SK-N-SH (cell line): ENCODE measurements at regions not wholly inside any gene's neighbourhood (a gene's known extent, or its start where the extent isn't known, plus 50 kb on each side); places are given as distances from the start of the nearest gene placed in this dataset.

ENCODE experiments used
- CTCF ChIA-PET: fragments of 300-600, 350-600 bp; formaldehyde crosslinking; extraction: SDS; loops from one replicate; lab custom pipeline; 2021; lab: Yijun Ruan, JAX
- POLR2A ChIA-PET: fragments of 350-600 bp; sonication (Branson Sonifier 250); formaldehyde crosslinking; extraction: SDS; loops from one replicate; lab custom pipeline; 2020; ENCODE audit warnings: antibody characterized with exemption, inconsistent platforms; lab: Yijun Ruan, JAX
- DNase-seq: peaks from one replicate; pipeline ENCODE4 v3.0.0; 2012
- H2AFZ ChIP-seq: fragments of 200-600 bp; sonication (generic); 2 replicates; pipeline ENCODE4 v1.8.1; 2016; ENCODE audit warnings: antibody characterized with exemption, mild to moderate bottlenecking, low read depth
- H3F3A ChIP-seq: fragments of 200-600 bp; sonication (generic); replicated peaks from 2 replicates; pipeline ENCODE3; 2016; ENCODE audit warnings: antibody characterized with exemption, mild to moderate bottlenecking; ENCODE audit not compliant: insufficient read depth
- H3K27ac ChIP-seq, 2 experiments: fragments of 200-500 bp in 1 of 2; fragments of 200-600 bp in 1 of 2; sonication (Bioruptor generic) in 1 of 2; sonication (generic), shearing (Covaris generic) in 1 of 2; 2 replicates each; pipeline versions ENCODE4 v1.5.1 to v1.6.1; 2014 to 2016; ENCODE audit warnings: low read depth in 2 of 2, inconsistent platforms in 1 of 2, low read length in 1 of 2, mild to moderate bottlenecking in 1 of 2, mixed read lengths in 1 of 2
- H3K27me3 ChIP-seq: fragments of 200-600 bp; sonication (generic), shearing (Covaris generic); 2 replicates; pipeline ENCODE4 v1.6.1; 2016; ENCODE audit warnings: mixed run types; ENCODE audit not compliant: insufficient read depth
- H3K36me3 ChIP-seq, 2 experiments: fragments of 200-500 bp in 1 of 2; fragments of 200-600 bp in 1 of 2; sonication (Bioruptor generic) in 1 of 2; sonication (generic) in 1 of 2; replicated peaks in 1 of 2; 2 replicates each; pipeline versions ENCODE3 to v1.5.1; 2014 to 2016; ENCODE audit warnings: low read length in 1 of 2, mild to moderate bottlenecking in 1 of 2; ENCODE audit not compliant: insufficient read depth in 2 of 2, control insufficient read depth in 1 of 2
- H3K4me1 ChIP-seq, 2 experiments: fragments of 200-500 bp in 1 of 2; fragments of 200-600 bp in 1 of 2; sonication (Bioruptor generic) in 1 of 2; sonication (generic), shearing (Covaris generic) in 1 of 2; 2 replicates each; pipeline versions ENCODE4 v1.5.1 to v1.6.1; 2014 to 2016; ENCODE audit warnings: low read depth in 1 of 2, low read length in 1 of 2, mixed run types in 1 of 2; ENCODE audit not compliant: insufficient read depth in 2 of 2, control insufficient read depth in 1 of 2
- H3K4me2 ChIP-seq: fragments of 200-600 bp; sonication (generic), shearing (Covaris generic); 2 replicates; pipeline ENCODE4 v1.6.1; 2017; ENCODE audit warnings: mixed run types
- H3K4me3 ChIP-seq, 2 experiments: fragments of 200-500 bp in 1 of 2; fragments of 200-600 bp in 1 of 2; sonication (Bioruptor generic) in 1 of 2; sonication (generic), shearing (Covaris generic) in 1 of 2; 2 replicates each; pipeline versions ENCODE4 v1.5.1 to v1.8.1; 2014 to 2016; ENCODE audit warnings: low read depth in 2 of 2, inconsistent platforms in 1 of 2, low read length in 1 of 2, mild to moderate bottlenecking in 1 of 2, mixed read lengths in 1 of 2, moderate library complexity in 1 of 2
- H3K79me2 ChIP-seq: fragments of 200-600 bp; sonication (generic); 2 replicates; pipeline ENCODE4 v1.8.1; 2017; ENCODE audit warnings: mild to moderate bottlenecking; ENCODE audit not compliant: insufficient read depth
- H3K9ac ChIP-seq: fragments of 200-600 bp; sonication (generic); 2 replicates; pipeline ENCODE4 v1.6.1; 2017; ENCODE audit warnings: mixed run types
- H3K9me2 ChIP-seq: fragments of 200-600 bp; sonication (generic); 2 replicates; pipeline ENCODE4 v1.6.1; 2017; ENCODE audit warnings: mixed run types
- H3K9me3 ChIP-seq: fragments of 200-600 bp; sonication (generic); 2 replicates; pipeline ENCODE4 v1.6.1; 2017; ENCODE audit warnings: mixed run types, mild to moderate bottlenecking, moderate library complexity
- H4K20me1 ChIP-seq: fragments of 200-600 bp; sonication (generic); 2 replicates; pipeline ENCODE4 v1.6.1; 2017; ENCODE audit warnings: mild to moderate bottlenecking, mixed run types; ENCODE audit not compliant: insufficient read depth
- ELF1 ChIP-seq: IDR thresholded peaks from 2 replicates; pipeline ENCODE4 v1.4.0; 2012
- EP300 ChIP-seq, 2 experiments: IDR thresholded peaks; 2 replicates each; pipeline versions ENCODE4 v1.4.0 to v1.6.1; 2012; ENCODE audit warnings: borderline replicate concordance in 1 of 2, low read depth in 1 of 2, low read length in 1 of 2
- FOSL2 ChIP-seq: IDR thresholded peaks from 2 replicates; pipeline ENCODE4 v1.4.0; 2012; ENCODE audit warnings: low read depth, mild to moderate bottlenecking, moderate library complexity, borderline replicate concordance
- FOXJ3 ChIP-seq: sonication (generic); formaldehyde crosslinking; IDR thresholded peaks from 2 replicates; pipeline ENCODE4 v1.5.1; 2020; ENCODE audit warnings: mild to moderate bottlenecking, missing genetic modification reagents
- GATA2 ChIP-seq: sonication (generic); formaldehyde crosslinking; IDR thresholded peaks from 2 replicates; pipeline ENCODE4 v1.5.0; 2020; ENCODE audit warnings: mild to moderate bottlenecking, missing genetic modification reagents
- MEF2A ChIP-seq: IDR thresholded peaks from 2 replicates; pipeline ENCODE4 v1.4.0; 2012; ENCODE audit warnings: low read depth, borderline replicate concordance
- NFIC ChIP-seq: IDR thresholded peaks from 2 replicates; pipeline ENCODE4 v1.4.0; 2012; ENCODE audit warnings: borderline replicate concordance
- RFX5 ChIP-seq: IDR thresholded peaks from 2 replicates; pipeline ENCODE4 v1.6.1; 2012; ENCODE audit warnings: mild to moderate bottlenecking, improper control_type of control experiment, low read length
- RXRA ChIP-seq: IDR thresholded peaks from 2 replicates; pipeline ENCODE4 v1.4.0; 2012; ENCODE audit warnings: low read depth, mild to moderate bottlenecking, borderline replicate concordance
- TCF12 ChIP-seq: IDR thresholded peaks from 2 replicates; pipeline ENCODE4 v1.4.0; 2012
- WGBS: methylation state at CpG from one replicate; pipeline ENCODE4 v1.1.6; 2017; ENCODE audit warnings: low lambda C conversion rate; 5-methylcytosine and 5-hydroxymethylcytosine counted together
- TF ChIP-seq, protein P1 (sequence below): IDR thresholded peaks from 2 replicates; pipeline ENCODE4; 2012
- TF ChIP-seq, protein P2 (sequence below): IDR thresholded peaks from 2 replicates; pipeline ENCODE4 v1.4.0; 2012; ENCODE audit warnings: low read depth, borderline replicate concordance
- TF ChIP-seq, protein P3 (sequence below): IDR thresholded peaks from 2 replicates; pipeline ENCODE4 v1.4.0; 2012; ENCODE audit warnings: low read depth

DNA sequence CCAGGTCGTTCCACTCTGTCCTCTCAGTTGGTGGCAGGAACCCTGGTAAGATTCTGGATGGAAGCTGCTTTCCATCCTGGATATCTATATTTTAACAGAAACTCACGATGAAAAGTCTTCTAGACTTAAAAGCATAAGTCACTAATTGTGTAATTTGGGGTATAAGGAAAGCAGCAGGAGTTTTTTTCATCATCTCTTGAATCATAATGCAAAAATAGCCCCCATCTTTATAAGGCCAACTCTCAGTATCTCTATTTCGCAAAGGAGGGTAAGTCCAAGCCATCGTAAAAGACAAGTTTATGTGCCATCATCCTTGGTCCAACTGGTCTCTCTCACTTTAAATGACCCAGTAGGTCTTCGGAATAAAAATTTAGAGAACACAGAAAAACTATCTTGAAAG is 95.1 kb downstream of the FAM50B start:
- DNase-seq = no peak
- CTCF ChIA-PET = interaction anchor here (1.2 to 1.6 kb wide), 2 partner anchors 47 to 64 kb away, joined by 3 to 4 read pairs; no protein-coding TSS in a partner anchor
- H3F3A ChIP-seq = no peaks in the 10 kb centered on the region
- H3K27ac ChIP-seq = no peak overlapping the region
- 86% methylated on average over 5 of the region's 5 CpGs for WGBS
- no peaks in the 10 kb centered on the region for H3K27me3 ChIP-seq
- no peaks in the 10 kb centered on the region for H4K20me1 ChIP-seq
- H3K9ac ChIP-seq = no peak overlapping the region
- no peak overlapping the region for H3K4me3 ChIP-seq
- H3K4me1 ChIP-seq = peaks cover 2 to 4% of the 10 kb centered on the region in 2 experiments; a peak in 1 of 4 replicates
- H3K4me2 ChIP-seq = no peak overlapping the region
- no peaks in the 10 kb centered on the region for H3K36me3 ChIP-seq
- TF ChIP-seq TCF12 = no peak
- TF ChIP-seq EP300 (IDR thresholded peaks at IDR 0.05; ENCODE audit: borderline replicate concordance in 1 of 2, low read depth in 1 of 2, low read length in 1 of 2) = no peak
- TF ChIP-seq, protein P1, sequence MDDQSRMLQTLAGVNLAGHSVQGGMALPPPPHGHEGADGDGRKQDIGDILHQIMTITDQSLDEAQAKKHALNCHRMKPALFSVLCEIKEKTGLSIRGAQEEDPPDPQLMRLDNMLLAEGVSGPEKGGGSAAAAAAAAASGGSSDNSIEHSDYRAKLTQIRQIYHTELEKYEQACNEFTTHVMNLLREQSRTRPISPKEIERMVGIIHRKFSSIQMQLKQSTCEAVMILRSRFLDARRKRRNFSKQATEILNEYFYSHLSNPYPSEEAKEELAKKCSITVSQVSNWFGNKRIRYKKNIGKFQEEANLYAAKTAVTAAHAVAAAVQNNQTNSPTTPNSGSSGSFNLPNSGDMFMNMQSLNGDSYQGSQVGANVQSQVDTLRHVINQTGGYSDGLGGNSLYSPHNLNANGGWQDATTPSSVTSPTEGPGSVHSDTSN = no peak
- TF ChIP-seq ELF1 = no peak
- TF ChIP-seq GATA2 = no peak
- TF ChIP-seq MEF2A = no peak
- H3K9me2 ChIP-seq = no peaks in the 10 kb centered on the region
- H3K9me3 ChIP-seq = no peaks in the 10 kb centered on the region
- H2AFZ ChIP-seq = no peak overlapping the region
- POLR2A ChIA-PET = no interaction called here
- H3K79me2 ChIP-seq = no peaks in the 10 kb centered on the region

DNA sequence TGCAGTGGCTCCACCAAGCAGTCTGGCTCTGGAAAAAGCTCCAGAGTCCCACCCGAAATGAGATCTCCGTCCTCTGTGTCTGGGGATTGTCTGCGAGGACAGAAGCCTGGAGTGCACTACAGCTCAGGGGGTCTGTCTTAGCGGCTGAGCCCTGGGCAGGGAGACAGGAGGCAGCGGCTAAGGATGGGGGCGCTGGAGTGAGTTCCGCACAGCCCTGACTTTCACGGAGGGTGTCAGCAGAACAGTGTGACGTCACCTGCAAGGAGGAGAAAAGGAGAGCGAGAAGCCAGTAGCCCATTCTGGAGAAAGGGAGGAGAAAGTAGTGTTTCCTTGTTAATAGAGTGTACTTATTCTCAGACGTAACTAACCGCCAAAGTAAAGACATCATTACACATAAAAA is 97.6 kb downstream of the FAM50B start:
- Histone ChIP-seq H2AFZ (no peak overlapping the region), H3K36me3 (no peaks in the 10 kb centered on the region), H3K9me3 (no peaks in the 10 kb centered on the region), H4K20me1 (no peaks in the 10 kb centered on the region), H3F3A (no peaks in the 10 kb centered on the region), H3K79me2 (no peaks in the 10 kb centered on the region), H3K9ac (no peak overlapping the region), H3K4me2 (no peak overlapping the region), H3K4me1 (0 out of 4 replicates have a peak, but pooled peaks cover 0 to 4% of the 10 kb centered on the region in 2 experiments), H3K27me3 (no peaks in the 10 kb centered on the region), H3K27ac (no peak overlapping the region), H3K4me3 (no peak overlapping the region), H3K9me2 (no peaks in the 10 kb centered on the region)
- 76% methylated on average over 12 of the region's 12 CpGs for WGBS
- TF ChIP-seq FOSL2 (no peak), FOXJ3 (CRISPR knock-in tag) (no peak), NFIC (no peak)
- DNase-seq = no peak
- CTCF ChIA-PET = no interaction called here
- POLR2A ChIA-PET = no interaction called here

DNA sequence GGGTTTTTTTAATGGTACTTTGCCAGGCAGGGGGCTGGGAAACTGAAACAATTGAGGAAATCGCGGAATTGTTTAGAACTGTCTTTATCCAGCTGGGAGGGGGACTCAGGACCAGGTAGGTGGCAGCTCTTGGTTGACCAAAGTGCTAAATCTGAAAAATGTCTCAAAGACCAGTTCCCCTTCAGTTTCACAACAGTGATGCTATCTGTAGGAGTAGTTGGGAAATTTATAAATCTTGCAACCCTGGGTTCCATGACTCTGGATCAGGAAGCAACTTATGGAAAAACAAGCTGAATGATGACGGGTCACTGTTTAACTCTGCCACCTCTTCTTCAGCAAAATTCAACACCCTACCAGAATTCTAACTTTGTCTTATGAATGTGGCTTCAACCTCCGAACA is 99.7 kb downstream of the FAM50B start:
- H2AFZ ChIP-seq = no peak overlapping the region
- no peaks in the 10 kb centered on the region for H3K9me3 ChIP-seq
- no peak overlapping the region for H3K27ac ChIP-seq
- H4K20me1 ChIP-seq = no peaks in the 10 kb centered on the region
- H3K4me2 ChIP-seq = no peak overlapping the region
- TF ChIP-seq RFX5 (no peak), ELF1 (no peak), TCF12 (no peak), RXRA (no peak)
- TF ChIP-seq, protein P2, sequence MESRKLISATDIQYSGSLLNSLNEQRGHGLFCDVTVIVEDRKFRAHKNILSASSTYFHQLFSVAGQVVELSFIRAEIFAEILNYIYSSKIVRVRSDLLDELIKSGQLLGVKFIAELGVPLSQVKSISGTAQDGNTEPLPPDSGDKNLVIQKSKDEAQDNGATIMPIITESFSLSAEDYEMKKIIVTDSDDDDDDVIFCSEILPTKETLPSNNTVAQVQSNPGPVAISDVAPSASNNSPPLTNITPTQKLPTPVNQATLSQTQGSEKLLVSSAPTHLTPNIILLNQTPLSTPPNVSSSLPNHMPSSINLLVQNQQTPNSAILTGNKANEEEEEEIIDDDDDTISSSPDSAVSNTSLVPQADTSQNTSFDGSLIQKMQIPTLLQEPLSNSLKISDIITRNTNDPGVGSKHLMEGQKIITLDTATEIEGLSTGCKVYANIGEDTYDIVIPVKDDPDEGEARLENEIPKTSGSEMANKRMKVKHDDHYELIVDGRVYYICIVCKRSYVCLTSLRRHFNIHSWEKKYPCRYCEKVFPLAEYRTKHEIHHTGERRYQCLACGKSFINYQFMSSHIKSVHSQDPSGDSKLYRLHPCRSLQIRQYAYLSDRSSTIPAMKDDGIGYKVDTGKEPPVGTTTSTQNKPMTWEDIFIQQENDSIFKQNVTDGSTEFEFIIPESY = no peak
- TF ChIP-seq, protein P3, sequence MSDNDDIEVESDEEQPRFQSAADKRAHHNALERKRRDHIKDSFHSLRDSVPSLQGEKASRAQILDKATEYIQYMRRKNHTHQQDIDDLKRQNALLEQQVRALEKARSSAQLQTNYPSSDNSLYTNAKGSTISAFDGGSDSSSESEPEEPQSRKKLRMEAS = no peak
- POLR2A ChIA-PET = no interaction called here
- H3K4me1 ChIP-seq = 0 out of 4 replicates have a peak, but pooled peaks cover 0 to 4% of the 10 kb centered on the region in 2 experiments
- H3K9ac ChIP-seq = no peak overlapping the region
- no peaks in the 10 kb centered on the region for H3F3A ChIP-seq
- H3K27me3 ChIP-seq = no peaks in the 10 kb centered on the region
- no peaks in the 10 kb centered on the region for H3K9me2 ChIP-seq
- CTCF ChIA-PET = interaction anchor here (1.4 kb wide), 1 partner anchor 200 kb away, joined by 3 read pairs; no protein-coding TSS in a partner anchor
- 92% methylated on average over 4 of the region's 4 CpGs for WGBS
- DNase-seq = no peak
- no peaks in the 10 kb centered on the region for H3K36me3 ChIP-seq
- H3K79me2 ChIP-seq = no peaks in the 10 kb centered on the region
- H3K4me3 ChIP-seq = no peak overlapping the region
